Right lobe of liver (tissue), 6 donors: ENCODE measurements at regions not wholly inside any gene's neighbourhood (a gene's known extent, or its start where the extent isn't known, plus 50 kb on each side); places are given as distances from the start of the nearest gene placed in this dataset.

ENCODE experiments used
- ATAC-seq, 4 donors: fragments of 200-7000 bp; cut with Tn5 transposase; one replicate each; pipeline ENCODE4 v1.9.1; 2020; ENCODE audit warnings: mild to moderate bottlenecking in 4 of 4, moderate library complexity in 4 of 4
- DNase-seq, 3 donors: peaks; one replicate each; pipeline ENCODE4 v3.0.0-alpha.2; 2020
- H3K27ac ChIP-seq, 3 donors: fragments of 200-600 bp; one replicate each; pipeline ENCODE4 v1.8.0; 2022
- H3K27me3 ChIP-seq, 2 donors: fragments of 200-600 bp; one replicate each; pipeline ENCODE4 v1.8.0; 2022
- H3K36me3 ChIP-seq, 4 donors: fragments of 200-600 bp; sonication (generic) in 1 of 4; one replicate each; pipeline versions ENCODE4 v1.5.1 to v1.8.0; 2017 to 2022; ENCODE audit warnings: control low read depth in 1 of 4
- H3K4me1 ChIP-seq, 4 donors: fragments of 200-600 bp; sonication (generic) in 1 of 4; one replicate each; pipeline versions ENCODE4 v1.5.1 to v1.8.0; 2017 to 2022; ENCODE audit warnings: control low read depth in 1 of 4
- H3K4me3 ChIP-seq, 3 donors: fragments of 200-600 bp; one replicate each; pipeline ENCODE4 v1.8.0; 2022
- H3K9me3 ChIP-seq, 4 donors: fragments of 200-600 bp; sonication (generic) in 1 of 4; one replicate each; pipeline versions ENCODE4 v1.5.1 to v1.8.0; 2017 to 2022; ENCODE audit warnings: control low read depth in 1 of 4
- CTCF ChIP-seq, 4 donors: fragments of 200-600 bp in 3 of 4; fragments of 450-650 bp in 1 of 4; IDR thresholded peaks; one replicate each; pipeline versions ENCODE4 v1.5.1 to v1.8.0; 2016 to 2022; ENCODE audit warnings: antibody characterized with exemption in 4 of 4, mild to moderate bottlenecking in 2 of 4
- POLR2A ChIP-seq: fragments of 450-650 bp; IDR thresholded peaks from one replicate; pipeline ENCODE4 v1.6.1; 2017; ENCODE audit warnings: antibody characterized with exemption, mild to moderate bottlenecking
- WGBS: methylation state at CpG from one replicate; pipeline ENCODE4 v1.1.6; 2018; ENCODE audit warnings: low coverage, low lambda C conversion rate; ENCODE audit not compliant: insufficient coverage; ENCODE audit errors: missing lambda C conversion rate; 5-methylcytosine and 5-hydroxymethylcytosine counted together
- intact Hi-C, 2 donors: fragments of 100-400 bp; cut with DNase I; formaldehyde crosslinking; loops; one replicate each; pipeline versions ENCODE4 v1.11.2 to v1.14.1; 2022
- donor health status: DM: no; HTN: yes; CAD: no.
- donor health status: DM: no; HTN: no; CAD: no.
- donor health status: DM: no; HTN: no; CAD: no.
- donor health status: DM: no; HTN: yes; CAD: no.
- donor health status: DM: no; HTN: yes; CAD: no.

- Histone ChIP-seq H3K4me1 (no peaks in the 10 kb centered on the region), H3K27ac (no peak overlapping the region), H3K27me3 (no peaks in the 10 kb centered on the region), H3K36me3 (no peaks in the 10 kb centered on the region), H3K4me3 (no peak overlapping the region), H3K9me3 (no peaks in the 10 kb centered on the region)
- DNase-seq (no peak), ATAC-seq (no peak)
- intact Hi-C loops = no loop called here
- 79% methylated on average over 2 of the region's 2 CpGs for WGBS
- TF ChIP-seq CTCF (IDR thresholded peaks at IDR 0.05) (no peak), POLR2A (no peak)
Measured at GRCh38 chr10:14433147-14433546, 102.4 kb upstream of the FRMD4A start.

- Histone ChIP-seq H3K4me3 (no peak overlapping the region), H3K27ac (no peak overlapping the region), H3K9me3 (no peaks in the 10 kb centered on the region), H3K27me3 (no peaks in the 10 kb centered on the region), H3K36me3 (no peaks in the 10 kb centered on the region), H3K4me1 (no peaks in the 10 kb centered on the region)
- DNase-seq (no peak), ATAC-seq (no peak)
- intact Hi-C loops = no loop called here
- TF ChIP-seq POLR2A (no peak), CTCF (IDR thresholded peaks at IDR 0.05) (no peak)
- 69% methylated on average over 4 of the region's 4 CpGs for WGBS
Measured at GRCh38 chr10:14431868-14432267, 101.1 kb upstream of the FRMD4A start.

- H3K4me3 ChIP-seq = no peak overlapping the region
Measured at GRCh38 chr10:14429043-14429700, 98.4 kb upstream of the FRMD4A start.

GRCh38 chr10:14425034-14425433, 94.3 kb upstream of the FRMD4A start:
- Histone ChIP-seq H3K36me3 (no peaks in the 10 kb centered on the region), H3K27me3 (no peaks in the 10 kb centered on the region), H3K27ac (no peak overlapping the region), H3K4me3 (no peak overlapping the region), H3K4me1 (no peaks in the 10 kb centered on the region), H3K9me3 (no peaks in the 10 kb centered on the region)
- WGBS = 73% methylated on average over 1 of the region's 1 CpG
- intact Hi-C loops = no loop called here
- ATAC-seq (no peak), DNase-seq (no peak)
- TF ChIP-seq POLR2A = no peak
- TF ChIP-seq CTCF (IDR thresholded peaks at IDR 0.05) = no peak

More at GRCh38 chr10:14429043-14429700, 98.4 kb upstream of the FRMD4A start:
- H3K9me3 ChIP-seq = no peaks in the 10 kb centered on the region
- no peaks in the 10 kb centered on the region for H3K4me1 ChIP-seq
- H3K36me3 ChIP-seq = no peaks in the 10 kb centered on the region
- no peak overlapping the region for H3K27ac ChIP-seq
- ATAC-seq (no peak), DNase-seq (no peak)
- intact Hi-C loops = no loop called here
- no peaks in the 10 kb centered on the region for H3K27me3 ChIP-seq
- no peak for TF ChIP-seq POLR2A
- no peak for TF ChIP-seq CTCF (IDR thresholded peaks at IDR 0.05)
- WGBS = 37% methylated on average over 6 of the region's 6 CpGs
